LoVo (cell line): ENCODE measurements at regions not wholly inside any gene's neighbourhood (a gene's known extent, or its start where the extent isn't known, plus 50 kb on each side); places are given as distances from the start of the nearest gene placed in this dataset.

Experiments used
- DNase-seq: peaks from one replicate; pipeline ENCODE4 v3.0.0-alpha.2; 2016; ENCODE audit warnings: low spot score

DNA sequence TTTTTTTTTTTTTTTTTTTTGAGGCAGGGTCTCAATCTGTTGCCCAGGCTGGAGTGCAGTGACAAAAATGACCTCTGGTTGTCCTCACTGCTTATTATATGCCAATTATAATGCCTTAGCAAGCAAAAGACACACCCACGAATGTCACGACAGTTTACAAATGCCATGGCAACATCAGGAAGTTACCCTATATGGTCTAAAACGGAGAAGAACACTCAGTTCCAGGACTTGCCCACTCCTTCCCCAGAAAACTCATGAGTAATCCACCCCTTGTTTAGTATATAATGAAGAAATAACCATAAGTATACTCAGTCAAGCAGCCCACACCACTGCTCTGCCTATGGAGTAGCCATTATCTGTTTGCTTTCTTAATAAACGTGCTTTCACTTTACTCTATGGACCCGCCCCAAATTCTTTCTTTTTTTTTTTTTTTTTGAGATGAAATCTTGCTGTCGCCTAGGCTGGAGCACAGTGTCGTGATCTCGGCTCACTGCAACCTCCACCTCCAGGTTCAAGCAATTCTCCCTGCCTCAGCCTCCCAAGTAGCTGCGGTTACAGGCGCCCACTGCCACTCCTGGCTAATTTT lies 106.2 kb downstream of the SMIM20 start:
- no peak for DNase-seq

DNA sequence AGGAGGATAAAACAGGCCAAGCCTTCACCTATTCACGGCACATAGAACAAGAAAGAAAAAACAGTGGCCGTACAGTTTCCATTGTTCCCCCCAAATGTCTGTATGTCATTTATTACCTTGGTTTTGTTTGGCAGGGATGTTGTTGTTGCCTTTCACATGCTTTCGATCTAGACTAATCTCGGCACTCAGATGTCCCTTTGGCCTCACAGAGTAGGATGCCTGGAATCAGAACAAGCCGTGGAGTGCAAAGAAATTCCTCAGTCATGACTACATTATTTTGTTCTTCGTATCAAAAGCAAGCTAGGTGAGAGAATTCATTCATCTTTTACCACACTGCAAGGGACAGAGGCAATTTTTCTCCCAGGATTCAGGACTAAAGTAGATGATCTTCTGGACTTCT lies 106.9 kb downstream of the SMIM20 start:
- no peak for DNase-seq

DNA sequence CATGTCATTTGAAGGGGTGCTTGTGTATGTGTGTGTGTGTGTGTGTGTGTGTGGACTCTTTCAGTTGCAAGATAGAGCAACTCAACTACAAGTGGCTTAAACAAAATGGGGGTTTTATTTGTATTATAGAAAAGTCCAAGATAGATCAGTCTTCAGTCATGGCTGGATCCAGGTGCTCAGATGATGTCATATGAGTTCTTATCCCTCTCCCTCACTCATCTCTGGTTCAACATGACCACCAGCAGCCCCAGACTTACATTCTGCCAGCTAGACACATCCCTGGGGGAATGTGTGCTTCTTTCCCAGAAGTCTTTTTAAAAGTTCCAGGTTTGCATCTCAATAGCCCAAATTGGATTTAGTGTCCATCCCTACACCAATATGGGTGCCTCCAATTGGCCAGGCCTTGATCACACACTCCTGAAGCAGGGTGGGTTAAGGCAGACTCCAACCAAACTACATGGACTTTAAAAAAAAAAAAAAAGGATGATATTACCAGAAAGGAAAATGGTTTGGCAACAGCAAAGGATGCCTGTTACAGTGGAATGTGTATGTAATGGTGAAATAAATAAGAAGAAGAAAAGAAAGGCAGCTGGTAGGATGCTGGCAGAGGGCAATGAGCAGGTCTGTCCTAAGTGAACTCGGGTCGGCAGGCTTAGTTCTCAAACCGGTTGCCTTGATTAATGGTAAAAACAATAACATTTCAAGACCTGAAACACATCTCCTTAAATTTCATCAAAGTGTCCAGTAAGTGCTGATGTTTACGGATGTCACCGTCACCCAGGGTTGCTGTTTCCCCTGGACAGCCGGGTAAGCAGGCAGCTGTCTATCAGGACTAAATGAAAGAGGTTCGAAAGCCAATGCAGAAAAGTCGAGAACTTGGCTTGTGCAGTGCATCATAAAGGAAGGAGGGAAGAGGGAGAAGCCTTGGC lies 107.7 kb downstream of the SMIM20 start:
- DNase-seq = no peak

DNA sequence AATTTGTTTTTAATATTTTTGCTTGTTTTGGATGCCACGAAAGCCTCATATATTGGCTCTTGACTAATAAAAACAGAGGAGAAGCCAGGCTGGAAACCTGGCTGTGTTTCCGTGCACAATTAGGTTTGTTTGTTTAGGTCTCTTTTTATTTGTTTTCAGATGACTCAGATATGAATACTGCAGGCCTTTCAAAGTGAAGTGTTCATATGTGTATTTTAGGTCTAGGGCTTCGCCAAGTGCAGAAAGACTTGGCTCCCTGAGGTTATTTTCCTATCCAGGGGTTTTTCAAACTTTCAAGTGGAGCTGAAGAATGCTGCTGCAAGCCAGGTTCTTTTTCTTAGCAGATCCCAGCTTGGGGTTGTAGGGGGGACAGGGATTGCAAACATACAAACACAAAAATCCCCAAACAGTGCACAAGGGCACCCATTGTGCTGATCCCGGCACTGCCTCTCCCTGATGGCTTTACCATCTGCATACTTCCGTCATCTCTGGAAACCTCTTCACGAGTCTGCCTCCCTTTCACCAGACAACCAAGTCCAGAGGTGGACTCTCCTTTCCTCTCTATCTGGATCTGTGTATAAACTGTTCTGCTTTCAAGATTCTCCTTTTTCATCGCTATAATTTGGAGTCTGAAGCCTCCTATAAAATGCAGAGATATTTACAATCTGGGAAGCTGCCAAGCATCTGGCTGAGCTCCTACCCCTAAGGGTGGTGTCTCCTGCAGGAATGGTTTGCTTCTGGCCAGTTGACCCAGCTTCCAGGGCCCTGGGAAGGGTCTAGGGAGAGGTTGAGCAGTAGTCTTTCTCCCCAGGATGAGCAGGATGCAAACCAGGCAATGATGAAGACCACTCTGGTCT lies 108.6 kb downstream of the SMIM20 start:
- peak; percentile 75 for DNase-seq

DNA sequence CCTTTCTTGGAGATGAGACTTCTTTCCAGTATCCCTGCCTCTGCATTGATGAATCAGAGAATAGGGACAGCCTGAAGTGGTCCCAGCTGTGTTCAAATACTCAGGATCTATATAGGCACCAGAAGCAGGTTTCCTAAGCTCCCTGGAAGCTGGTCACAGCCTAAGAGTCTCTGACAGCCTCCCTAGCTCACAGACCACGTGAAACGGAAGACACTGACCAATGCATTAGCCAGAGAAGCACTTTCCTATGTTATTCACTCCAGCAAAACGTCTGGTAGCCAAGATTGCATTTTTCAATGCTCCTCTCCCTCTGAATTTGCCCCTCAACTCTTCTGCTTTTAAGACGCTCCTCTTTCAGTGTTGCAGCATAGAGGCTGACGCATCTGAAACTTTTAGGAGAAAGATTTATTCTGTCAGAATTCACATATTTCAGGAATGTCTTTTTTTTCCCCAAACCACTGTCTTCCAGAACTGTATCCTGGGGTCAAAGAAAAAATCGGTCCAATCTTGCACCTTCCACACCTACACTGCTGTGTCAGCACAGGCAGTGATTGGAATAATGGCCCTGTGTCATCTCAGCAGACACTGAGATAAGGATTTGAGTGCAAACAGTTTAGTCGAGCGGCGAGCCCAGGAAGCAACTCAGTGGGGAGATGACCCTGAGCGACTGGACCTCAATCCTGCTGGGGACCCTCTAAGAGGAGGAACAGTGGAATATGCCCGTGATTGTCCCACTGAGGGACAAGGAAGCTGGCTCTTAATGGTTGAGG lies 109.4 kb downstream of the SMIM20 start:
- no peak for DNase-seq

DNA sequence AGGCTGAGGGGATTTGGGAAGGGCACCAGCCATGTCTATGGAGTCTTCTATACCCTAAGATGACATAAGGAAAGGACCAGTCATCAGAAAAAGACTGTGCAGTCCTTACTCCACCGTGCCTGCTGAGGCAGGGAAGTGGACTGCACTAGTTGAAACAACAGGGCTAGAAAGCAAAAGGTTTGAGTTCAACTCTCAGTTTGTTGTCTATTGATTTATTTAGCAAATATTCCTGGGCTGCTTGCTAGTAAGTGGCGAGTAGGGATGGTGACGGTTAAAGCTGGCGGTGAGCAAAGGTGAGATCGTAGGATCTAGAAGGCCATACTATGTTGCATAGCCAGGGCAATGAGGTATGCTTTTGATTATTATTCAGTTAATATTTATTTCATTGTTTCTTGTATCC lies 110.1 kb downstream of the SMIM20 start:
- DNase-seq = no peak

DNA sequence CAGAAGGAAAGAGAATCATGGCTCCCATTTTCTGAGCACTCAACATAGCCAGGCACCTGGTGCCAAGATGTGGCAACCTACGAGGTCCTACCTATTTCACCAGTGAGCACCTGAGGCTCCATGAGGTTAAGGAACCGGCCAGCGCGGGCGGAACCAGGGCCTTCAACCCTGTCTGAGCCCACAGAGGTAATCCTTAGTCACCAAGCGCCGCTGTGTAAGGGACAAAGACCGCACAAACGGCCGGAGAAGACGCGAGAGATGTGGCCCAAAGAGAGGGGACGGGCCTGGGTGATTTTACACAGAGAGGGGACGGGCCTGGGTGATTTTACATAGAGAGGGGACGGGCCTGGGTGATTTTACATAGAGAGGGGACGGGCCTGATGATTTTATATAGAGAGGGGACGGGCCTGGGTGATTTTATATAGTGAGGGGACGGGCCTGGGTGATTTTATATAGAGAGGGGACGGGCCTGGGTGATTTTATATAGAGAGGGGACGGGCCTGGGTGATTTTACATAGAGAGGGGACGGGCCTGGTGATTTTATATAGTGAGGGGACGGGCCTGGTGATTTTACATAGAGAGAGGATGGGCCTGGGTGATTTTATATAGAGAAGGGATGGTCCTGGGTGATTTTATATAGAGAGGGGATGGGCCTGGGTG lies 114.2 kb downstream of the SMIM20 start:
- DNase-seq = no peak

DNA sequence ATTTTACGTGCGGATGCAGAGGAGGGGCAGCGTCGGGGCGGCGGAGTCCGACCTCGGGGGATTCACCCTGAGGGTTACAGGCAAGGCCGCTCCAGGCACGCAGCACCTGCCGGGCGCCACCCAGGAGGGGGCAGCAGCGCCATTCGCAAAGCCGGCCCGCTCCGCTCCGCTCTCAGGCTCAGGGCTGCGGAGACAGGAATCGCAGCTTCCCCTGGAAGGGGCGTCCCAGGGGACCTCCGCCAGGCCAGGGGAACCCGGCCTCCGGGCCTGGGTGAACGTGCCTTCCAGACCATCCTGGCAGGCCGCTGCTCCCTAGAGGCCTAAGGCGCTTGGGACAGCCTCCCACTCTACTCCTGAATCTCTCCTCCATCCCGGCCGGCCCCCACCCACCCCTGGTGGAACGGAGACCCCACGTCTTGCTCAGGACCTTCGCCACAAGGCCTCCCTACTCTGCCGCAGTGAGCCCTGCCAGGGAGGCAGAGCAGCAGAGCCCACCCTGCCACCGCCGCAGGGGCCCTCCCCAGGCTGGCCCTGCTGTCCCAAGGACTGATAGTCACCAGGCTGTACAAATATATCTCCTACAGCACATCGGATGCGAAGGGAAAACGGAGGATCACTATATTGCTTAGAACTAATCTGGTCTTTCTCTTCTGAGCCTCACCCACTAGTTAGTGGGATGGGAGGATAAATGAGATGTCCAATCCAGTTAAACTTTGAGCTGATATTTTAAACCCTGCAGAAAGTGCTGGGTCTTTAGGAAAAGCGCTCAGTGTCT lies 115.0 kb downstream of the SMIM20 start:
- DNase-seq = no peak

DNA sequence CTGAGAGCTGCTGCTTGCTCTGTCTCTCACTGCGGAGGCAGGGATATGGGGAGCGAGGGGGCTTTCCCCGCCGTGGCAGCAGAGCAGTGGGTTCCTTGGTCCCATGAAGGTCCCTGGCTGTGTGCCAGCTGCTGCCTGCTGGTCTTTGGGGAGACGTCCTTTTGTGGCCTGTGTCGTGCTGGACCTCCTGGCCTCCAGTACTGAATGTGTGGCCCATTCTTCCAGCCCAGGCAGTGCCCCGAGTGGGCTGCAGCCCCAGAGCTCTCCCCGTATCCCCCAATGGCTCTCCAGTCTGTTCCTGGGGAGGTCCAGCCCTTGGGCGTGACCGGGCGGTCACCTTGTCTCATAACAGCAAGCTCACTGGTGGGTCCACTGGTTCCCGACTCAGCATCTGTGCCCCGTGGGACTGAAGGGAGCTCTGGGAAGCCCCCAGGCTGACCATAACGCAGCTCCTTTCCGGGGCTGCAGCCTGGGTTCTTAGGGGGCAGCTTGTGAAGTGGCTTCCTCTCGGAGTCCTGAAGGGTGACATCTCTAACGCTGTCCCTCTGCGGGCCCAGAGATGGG lies 115.6 kb downstream of the SMIM20 start:
- no peak for DNase-seq

DNA sequence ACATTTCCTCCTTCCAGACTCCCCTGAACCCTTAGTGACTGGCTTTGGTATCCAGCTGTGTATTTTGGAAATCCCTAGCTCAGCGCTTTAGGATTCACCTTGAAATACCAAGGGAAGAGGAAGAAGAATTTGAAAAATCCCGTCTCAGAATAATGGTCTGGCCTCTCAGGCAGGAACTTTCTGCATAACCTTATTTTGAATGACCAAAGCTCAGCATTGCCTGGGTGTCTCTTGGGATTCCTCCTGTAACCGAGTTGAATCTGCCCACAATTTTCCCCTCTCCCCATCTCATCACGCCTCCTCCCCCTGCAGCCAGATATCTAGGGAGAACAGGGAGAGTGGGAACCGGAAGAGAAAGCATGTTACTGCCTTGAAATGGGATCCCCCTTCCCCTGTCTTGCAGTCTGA lies 116.2 kb downstream of the SMIM20 start:
- no peak for DNase-seq

DNA sequence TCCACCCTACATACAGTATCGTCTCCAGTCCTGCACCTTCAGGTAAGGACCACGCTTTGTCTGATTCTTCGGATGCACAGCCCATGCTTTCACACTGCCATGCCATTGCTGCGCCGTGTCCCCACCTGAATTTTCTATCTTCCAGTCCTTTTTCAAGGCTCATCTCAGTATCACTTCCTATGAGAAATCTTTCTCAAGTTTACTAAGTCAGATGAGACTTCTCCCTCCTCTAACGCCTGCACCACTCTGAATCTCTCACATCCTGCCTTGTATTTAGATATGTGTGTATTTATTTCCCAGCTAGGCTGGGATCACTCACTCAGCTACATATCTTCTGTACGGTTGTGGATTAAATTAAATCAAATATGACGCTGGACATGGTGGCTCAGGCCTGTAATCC lies 116.8 kb downstream of the SMIM20 start:
- DNase-seq = no peak

DNA sequence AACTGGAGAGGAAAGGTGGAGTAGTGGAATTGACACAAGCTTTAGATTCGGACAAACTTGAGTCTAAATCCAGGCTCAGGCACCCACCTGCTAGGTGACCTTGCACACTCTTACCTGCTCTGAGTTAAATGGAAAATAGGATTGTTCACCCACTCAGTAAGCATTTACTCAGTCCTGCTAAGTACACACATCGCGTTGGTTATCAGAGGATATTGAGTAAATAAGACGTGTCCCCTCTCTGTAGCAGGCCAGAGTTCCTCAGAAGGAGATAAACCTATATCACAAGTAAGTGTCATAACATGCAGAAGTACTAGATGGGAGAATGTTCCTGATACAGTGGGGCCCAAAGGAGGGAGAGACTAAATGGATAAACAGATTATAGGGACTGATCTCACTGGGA lies 117.7 kb downstream of the SMIM20 start:
- DNase-seq = no peak

DNA sequence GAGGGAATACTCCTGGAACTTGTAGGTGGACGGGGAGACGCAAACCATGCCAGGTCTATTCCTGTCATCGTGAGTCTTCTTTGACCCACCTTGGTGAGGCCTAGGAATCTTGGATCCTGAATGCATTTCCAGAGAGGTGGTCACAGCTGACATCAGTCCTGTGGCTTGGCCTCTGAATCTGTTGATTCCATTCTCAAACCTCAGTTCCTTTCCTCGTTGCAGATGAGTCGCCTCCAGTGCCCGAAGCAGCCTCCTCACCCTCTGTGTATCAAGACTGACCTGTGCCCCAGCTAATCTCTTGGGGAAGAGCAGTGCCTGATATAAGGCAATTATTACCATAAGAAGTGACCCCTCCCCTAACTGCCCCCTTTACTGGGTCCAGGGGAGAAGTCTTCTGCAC lies 118.1 kb downstream of the SMIM20 start:
- no peak for DNase-seq

DNA sequence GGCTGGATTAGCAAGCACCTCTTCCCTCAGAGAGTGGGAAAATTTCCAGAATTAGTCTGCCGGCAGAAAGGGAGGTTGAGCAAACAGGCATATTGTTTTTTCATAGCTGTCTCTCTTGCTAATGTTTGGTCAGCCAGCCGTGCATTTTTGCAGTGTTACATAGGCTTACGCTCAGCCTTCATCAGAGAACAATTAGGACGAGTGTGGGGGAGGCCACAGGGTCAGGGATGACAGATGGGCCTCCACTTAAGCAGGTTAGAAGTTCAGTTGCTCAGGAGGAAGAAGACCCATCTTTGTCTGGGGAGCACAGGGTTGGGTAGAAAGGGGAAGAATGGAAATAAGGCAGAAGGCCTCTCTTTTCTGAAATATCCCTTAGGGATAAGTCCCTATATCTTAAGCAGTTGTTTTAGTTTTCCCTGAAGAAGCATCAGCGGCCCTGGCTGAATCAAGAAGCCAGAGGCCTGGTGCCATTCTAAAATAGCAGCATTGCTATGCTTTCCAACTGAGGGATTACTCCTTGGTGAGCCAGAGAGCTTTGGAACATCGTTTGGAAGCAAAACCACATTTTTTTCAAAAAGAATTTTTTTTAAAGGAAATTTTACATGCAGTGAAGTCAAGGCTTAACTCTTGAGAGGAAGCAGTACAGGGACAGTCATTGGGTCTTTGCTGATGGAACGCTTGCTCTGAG lies 118.8 kb downstream of the SMIM20 start:
- no peak for DNase-seq

DNA sequence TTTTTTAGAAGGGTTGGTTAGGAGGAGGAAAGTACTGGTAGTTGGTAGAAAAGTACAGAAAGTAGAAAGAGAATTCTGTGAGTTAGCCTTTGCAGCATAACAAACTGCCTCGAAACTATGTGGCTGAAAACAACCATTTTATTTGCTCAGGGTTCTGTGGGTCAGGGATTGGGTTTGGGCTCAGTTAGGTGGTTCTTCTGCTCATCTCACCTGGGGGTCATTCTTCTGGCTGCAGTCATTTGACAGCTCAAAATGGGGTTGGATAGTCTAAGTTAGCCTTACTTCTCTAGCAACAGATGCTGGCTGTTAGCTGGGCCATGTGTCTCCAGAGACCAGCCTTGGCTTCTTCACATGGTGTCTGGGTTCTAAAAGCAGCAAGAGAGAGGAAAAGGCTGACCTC lies 119.4 kb downstream of the SMIM20 start:
- DNase-seq = no peak

DNA sequence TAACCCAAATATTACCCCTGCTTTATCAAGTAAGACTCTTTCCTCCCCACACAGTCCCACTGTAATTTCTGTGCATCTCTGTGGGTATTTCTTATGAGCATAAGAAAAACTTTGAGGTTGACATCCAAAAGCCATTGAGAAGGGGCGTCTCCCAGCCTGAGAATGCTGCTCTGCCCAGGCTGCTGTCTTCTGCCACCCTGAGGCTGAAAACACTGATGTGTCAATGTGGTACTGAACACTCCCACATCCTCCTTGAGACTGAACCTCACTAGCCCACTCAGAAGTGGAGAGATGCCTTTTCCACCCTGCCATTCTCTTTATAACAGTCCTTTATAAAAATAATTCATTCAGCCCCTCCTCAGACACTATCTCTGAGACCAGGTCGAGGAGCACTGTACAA lies 120.8 kb downstream of the SMIM20 start:
- no peak for DNase-seq

DNA sequence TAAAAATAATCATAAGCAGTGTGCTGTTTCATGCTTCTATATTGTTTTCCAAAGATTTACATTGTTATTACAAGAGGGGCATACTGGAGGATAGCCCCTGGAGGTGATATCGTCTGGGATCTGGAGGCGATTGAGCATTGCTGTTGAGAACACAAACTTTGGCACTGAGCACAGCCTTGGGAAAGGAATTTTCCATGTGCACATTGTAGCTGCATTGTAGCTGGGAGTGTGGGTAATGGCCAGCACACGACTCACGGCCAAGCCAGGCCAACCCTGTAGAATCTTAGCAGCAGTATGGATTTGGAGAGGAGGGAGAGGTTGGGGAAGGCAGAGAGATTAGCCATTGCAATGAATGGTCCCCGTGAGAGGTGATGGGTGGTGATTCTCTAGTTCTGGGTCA lies 121.9 kb downstream of the SMIM20 start:
- DNase-seq = no peak

DNA sequence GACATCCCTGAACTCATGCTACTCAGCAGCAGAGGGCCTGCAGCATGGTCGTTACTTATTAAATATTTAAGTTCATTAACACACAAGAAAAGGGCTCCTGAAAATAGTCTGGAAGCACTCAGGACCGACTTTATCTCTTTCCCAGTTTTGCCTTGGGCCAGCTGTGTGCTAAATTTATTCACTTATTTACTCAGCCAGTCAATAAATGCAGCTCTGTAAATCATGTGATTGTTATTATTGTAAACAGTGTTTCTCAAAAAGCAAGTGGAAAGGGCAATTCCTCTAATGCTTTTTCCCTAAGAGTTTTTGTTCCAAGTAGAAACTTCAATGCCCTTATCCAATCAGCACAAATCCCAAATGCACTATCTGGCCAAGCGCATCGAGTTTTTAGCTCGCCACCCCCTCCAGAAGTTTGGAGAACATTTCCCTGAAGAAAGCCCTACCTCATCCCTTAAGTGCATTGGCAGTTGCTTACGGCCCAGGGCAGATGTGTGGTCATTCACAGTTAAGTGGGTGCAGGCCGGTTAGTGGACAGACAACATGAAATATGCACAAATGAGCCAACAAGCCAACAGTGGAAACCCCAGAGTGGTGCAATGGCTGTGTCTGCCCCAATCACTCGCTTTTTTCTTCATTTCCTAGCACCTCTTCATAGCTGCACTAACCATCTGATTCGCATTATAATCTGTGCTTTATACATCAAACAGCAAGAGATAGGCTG lies 125.8 kb downstream of the SMIM20 start:
- DNase-seq = no peak

DNA sequence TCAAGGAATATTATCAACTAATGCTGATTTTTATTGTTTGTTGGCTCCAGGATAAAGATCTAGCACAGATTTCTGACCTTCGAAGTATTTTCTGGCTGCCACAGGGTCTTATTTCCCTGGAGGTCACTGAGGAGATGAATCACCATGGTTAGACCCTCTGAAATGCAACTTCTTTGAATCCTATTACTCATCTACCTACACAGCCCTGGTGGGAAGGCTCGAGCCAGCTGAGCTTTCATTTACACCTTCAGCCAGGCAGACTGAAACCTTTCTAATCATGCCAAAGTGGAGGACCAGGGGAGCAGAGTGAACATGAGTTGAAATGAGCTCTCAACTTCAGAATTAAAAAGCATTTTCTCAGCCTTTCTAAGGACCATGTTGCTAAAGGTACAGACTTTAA lies 130.5 kb downstream of the SMIM20 start:
- DNase-seq = no peak
